ENCODE measurements at regions not wholly inside any gene's neighbourhood (a gene's known extent, or its start where the extent isn't known, plus 50 kb on each side); places are given as distances from the start of the nearest gene placed in this dataset.

DNA sequence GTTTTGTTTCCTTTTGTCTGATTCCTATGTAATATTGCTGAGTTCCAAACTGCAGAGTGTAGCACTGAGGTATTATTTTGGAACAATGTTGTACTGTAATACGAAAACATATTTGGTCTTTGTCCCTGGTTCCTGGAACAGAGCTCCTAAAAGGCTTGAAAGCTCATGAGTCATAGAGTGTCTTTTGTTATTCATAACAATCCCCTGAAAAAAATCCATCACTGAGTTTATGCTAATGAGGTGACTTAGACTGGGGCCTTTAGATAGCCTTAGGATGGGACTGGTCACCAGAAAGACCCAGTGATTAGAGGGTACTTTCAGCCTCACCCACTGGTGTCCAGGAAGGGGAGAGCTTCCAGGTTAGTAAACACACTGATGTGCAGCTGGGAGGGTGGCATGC lies 132.7 kb upstream of the POU5F2 start:
- TF ChIP-seq POLR2AphosphoS2 (conservative IDR thresholded peaks at IDR 0.05; ENCODE audit: low read length): no peak
- TF ChIP-seq, protein P1, sequence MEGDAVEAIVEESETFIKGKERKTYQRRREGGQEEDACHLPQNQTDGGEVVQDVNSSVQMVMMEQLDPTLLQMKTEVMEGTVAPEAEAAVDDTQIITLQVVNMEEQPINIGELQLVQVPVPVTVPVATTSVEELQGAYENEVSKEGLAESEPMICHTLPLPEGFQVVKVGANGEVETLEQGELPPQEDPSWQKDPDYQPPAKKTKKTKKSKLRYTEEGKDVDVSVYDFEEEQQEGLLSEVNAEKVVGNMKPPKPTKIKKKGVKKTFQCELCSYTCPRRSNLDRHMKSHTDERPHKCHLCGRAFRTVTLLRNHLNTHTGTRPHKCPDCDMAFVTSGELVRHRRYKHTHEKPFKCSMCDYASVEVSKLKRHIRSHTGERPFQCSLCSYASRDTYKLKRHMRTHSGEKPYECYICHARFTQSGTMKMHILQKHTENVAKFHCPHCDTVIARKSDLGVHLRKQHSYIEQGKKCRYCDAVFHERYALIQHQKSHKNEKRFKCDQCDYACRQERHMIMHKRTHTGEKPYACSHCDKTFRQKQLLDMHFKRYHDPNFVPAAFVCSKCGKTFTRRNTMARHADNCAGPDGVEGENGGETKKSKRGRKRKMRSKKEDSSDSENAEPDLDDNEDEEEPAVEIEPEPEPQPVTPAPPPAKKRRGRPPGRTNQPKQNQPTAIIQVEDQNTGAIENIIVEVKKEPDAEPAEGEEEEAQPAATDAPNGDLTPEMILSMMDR (IDR thresholded peaks at IDR 0.05): no peak
- no peak for TF ChIP-seq ESRRA (IDR thresholded peaks at IDR 0.05; ENCODE audit: borderline replicate concordance, low read length)
- no peak for TF ChIP-seq FOXS1 (CRISPR knock-in tag; IDR thresholded peaks at IDR 0.05)
- TF ChIP-seq, protein P2, sequence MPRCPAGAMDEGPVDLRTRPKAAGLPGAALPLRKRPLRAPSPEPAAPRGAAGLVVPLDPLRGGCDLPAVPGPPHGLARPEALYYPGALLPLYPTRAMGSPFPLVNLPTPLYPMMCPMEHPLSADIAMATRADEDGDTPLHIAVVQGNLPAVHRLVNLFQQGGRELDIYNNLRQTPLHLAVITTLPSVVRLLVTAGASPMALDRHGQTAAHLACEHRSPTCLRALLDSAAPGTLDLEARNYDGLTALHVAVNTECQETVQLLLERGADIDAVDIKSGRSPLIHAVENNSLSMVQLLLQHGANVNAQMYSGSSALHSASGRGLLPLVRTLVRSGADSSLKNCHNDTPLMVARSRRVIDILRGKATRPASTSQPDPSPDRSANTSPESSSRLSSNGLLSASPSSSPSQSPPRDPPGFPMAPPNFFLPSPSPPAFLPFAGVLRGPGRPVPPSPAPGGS (IDR thresholded peaks at IDR 0.05): no peak
- no peak for TF ChIP-seq POLR2A (IDR thresholded peaks at IDR 0.05; ENCODE audit: low read length)
- no peak for TF ChIP-seq NFE2L2 (conservative IDR thresholded peaks at IDR 0.05; ENCODE audit: low read length)
- no peak for TF ChIP-seq HEYL (CRISPR knock-in tag; IDR thresholded peaks at IDR 0.05)
- no peak for TF ChIP-seq EP300 (IDR thresholded peaks at IDR 0.05)
- no peak for TF ChIP-seq ZFP36 (IDR thresholded peaks at IDR 0.05; ENCODE audit: borderline replicate concordance, partially characterized antibody)
- TF ChIP-seq RNF2 (IDR thresholded peaks at IDR 0.05; ENCODE audit: borderline replicate concordance, low read depth): no peak
- no peak for TF ChIP-seq RCOR1 (IDR thresholded peaks at IDR 0.05; ENCODE audit: low read depth, low read length)
